Nucleus accumbens (tissue), 56 donors: ENCODE measurements at regions not wholly inside any gene's neighbourhood (a gene's known extent, or its start where the extent isn't known, plus 50 kb on each side); places are given as distances from the start of the nearest gene placed in this dataset.

Experiments used
- DNase-seq, 56 donors: peaks; one replicate each; lab custom pipeline; 2025; lab: John Stamatoyannopoulos, UW

GRCh38 chr14:39857376-39858055 is 425.3 kb upstream of the FBXO33 start:
- DNase-seq = no peak

GRCh38 chr14:39853441-39853840 is 421.2 kb upstream of the FBXO33 start:
- DNase-seq = no peak

GRCh38 chr14:39851202-39851601 is 419.0 kb upstream of the FBXO33 start:
- DNase-seq = no peak

- no peak for DNase-seq
Observed at GRCh38 chr14:39847852-39848251, 415.6 kb upstream of the FBXO33 start.

GRCh38 chr14:39847194-39847593 is 415.0 kb upstream of the FBXO33 start:
- no peak for DNase-seq

GRCh38 chr14:39843881-39844280 is 411.6 kb upstream of the FBXO33 start:
- DNase-seq = no peak

GRCh38 chr14:39841088-39841487 is 408.9 kb upstream of the FBXO33 start:
- DNase-seq = no peak

- no peak for DNase-seq
Observed at GRCh38 chr14:39827901-39828655, 395.8 kb upstream of the FBXO33 start.

- no peak for DNase-seq
Observed at GRCh38 chr14:39812532-39813320, 380.5 kb upstream of the FBXO33 start.

- DNase-seq = no peak
Observed at GRCh38 chr14:39807271-39807670, 375.0 kb upstream of the FBXO33 start.

- DNase-seq = no peak
Observed at GRCh38 chr14:39784461-39784860, 352.2 kb upstream of the FBXO33 start.

GRCh38 chr14:39781466-39781865 is 349.2 kb upstream of the FBXO33 start:
- peak in 2 of 56 donors; percentile 11 to 15 for DNase-seq

- no peak for DNase-seq
Observed at GRCh38 chr14:39773387-39774126, 341.3 kb upstream of the FBXO33 start.

GRCh38 chr14:39772627-39773026 is 340.4 kb upstream of the FBXO33 start:
- no peak for DNase-seq

- DNase-seq = no peak
Observed at GRCh38 chr14:39768589-39768988, 336.4 kb upstream of the FBXO33 start.

- no peak for DNase-seq
Observed at GRCh38 chr14:39766397-39767000, 334.3 kb upstream of the FBXO33 start.

- no peak for DNase-seq
Observed at GRCh38 chr14:39765676-39766075, 333.4 kb upstream of the FBXO33 start.

GRCh38 chr14:39763402-39763890 is 331.2 kb upstream of the FBXO33 start:
- no peak for DNase-seq

GRCh38 chr14:39762576-39763401 is 330.6 kb upstream of the FBXO33 start:
- no peak for DNase-seq
